HCEC 1CT (cell line): ENCODE measurements at regions not wholly inside any gene's neighbourhood (a gene's known extent, or its start where the extent isn't known, plus 50 kb on each side); places are given as distances from the start of the nearest gene placed in this dataset.
"Not testable (repeated sequence)": the region's sequence is repeated elsewhere in the genome, so short reads cannot be mapped to it uniquely, and the experiment has no call there.

ENCODE experiments used
- DNase-seq: peaks from one replicate; pipeline ENCODE4 v3.0.0-alpha.2; 2017

DNA sequence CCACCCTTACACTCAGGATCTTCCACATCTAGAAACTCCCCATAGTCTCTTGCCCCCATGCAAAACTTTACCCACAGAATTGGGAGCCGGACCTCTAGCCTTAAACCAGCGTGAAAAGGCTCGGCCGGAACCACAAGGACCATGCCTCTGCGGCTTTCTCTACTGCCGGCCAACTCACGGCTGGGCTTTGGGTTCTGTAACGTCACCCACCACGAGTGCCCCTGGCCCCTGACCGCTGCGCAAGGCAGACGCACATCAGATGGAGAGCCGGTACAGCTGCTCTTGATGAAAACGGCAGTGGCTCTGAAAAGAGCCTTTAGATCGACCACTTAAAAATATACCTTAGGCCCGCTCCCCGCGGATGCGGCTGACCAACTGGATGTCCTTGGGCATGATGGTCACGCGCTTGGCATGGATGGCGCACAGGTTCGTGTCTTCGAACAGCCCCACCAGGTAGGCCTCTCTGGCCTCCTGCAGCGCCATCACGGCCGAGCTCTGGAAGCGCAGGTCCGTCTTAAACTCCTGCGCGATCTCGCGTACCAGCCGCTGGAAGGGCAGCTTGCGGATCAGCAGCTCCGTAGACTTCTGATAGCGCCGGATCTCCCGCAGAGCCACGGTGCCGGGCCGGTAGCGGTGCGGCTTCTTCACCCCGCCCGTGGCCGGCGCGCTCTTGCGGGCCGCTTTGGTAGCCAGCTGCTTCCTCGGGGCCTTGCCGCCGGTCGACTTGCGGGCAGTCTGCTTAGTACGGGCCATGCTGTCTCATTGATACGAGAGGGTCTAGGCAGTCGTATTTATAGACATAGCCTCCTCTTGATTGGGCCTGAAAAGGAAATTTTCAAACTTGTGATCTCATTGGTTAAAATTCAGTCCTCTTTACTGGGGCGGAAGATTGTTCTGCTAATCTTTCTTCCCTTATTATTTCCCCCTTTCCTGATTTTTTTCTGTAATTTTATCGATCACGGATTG is 66.3 kb downstream of the FAM72C start:
- DNase-seq, result not testable (repeated sequence)

DNA sequence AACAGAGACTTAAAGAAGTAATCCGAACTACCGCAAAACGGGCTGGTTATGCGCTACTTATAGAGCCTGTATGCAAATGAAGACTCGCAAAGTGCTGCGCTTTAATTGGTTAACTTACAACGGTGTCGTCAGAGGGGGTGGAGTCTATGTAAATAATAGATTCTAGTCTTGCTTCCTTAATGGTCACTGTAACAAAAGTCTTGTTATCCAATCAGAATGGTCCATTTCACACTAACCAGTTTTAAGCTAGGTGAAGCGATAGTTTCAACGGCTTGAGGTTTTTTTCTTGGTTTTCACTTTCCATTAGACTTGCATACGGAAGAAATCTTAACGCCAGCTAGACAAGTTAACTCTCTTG is 67.2 kb downstream of the FAM72C start:
- DNase-seq, result not testable (repeated sequence)

- not testable (repeated sequence) for DNase-seq
Observed at GRCh38 chr1:143903899-143904621, 67.7 kb downstream of the FAM72C start.

DNA sequence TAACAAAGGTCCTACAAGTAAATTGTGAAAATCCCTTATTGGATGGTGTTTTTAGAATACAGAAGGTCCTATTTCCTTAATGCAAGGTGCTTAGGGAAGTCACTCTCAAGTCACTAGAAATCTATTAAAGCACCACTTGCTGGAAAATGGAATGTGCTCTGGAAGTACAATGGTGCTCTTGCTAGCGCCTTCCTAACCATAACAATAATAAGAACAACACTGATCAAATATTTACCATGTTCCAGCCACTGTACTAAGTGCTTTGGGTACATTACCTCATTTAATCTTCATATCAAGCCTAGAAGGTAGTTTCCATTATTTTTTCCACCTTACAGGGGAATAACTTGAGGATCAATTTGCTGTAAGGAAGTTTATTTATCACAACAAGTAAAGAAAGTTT is 75.4 kb downstream of the FAM72C start:
- not testable (repeated sequence) for DNase-seq

- DNase-seq, result peak; percentile 0
Observed at GRCh38 chr1:143884932-143885574, 86.7 kb downstream of the FAM72C start.

DNA sequence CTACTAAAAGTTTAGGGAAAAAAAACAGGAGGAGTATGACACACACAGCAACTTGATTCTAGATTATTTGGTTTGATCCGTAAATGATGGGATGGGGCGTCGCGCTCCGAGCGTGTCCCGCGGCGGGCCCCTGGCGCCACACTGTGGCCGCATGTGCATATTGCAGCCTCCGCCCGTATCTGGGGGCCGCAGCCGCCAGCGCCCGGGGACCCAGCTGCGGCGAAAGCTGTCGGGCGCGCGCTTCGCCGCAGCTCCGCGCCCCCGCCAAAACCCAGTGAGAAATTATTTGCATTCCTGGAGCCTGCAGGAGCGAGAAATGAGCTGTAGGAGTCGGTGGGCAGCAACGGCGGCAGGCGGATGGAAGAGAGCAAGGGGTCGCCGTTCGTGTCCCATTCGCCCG is 87.3 kb downstream of the FAM72C start:
- DNase-seq, result not testable (repeated sequence)

DNA sequence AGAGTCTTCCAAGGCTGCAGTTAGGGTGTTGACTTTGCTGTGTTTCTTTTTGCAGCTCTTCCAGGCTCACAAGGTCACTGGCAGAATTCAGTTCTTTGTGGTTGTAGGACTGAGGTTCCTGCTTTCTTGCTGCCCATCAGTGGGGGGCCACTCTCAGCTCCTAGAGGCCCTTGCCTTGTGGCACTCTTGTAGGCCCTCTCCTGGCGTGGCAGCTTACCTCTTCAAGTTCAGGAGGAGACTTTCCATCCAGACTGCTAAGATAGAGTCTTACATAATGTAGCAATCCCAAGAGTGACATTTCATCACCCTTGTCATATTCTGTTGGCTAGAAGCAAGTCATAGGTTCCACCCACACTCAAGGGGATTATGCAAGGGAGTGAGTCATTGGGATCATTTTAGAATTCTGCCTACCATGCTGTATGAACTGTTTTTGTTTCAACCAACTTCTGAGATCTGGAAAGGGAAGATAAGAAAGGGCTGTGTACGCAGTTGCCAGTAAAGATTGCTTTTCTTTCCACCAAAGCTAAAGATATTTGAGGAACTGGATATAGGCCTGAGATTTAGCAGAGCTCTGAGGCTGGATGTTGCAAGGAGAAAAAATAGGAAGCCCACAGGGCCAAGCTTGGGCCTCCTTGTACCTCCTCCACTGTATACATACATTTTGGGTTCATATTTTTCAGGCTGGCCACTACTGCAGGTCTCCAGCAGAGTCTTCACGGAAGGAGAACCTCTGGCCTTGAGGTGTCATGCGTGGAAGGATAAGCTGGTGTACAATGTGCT is 91.8 kb downstream of the FAM72C start:
- DNase-seq, result not testable (repeated sequence)

DNA sequence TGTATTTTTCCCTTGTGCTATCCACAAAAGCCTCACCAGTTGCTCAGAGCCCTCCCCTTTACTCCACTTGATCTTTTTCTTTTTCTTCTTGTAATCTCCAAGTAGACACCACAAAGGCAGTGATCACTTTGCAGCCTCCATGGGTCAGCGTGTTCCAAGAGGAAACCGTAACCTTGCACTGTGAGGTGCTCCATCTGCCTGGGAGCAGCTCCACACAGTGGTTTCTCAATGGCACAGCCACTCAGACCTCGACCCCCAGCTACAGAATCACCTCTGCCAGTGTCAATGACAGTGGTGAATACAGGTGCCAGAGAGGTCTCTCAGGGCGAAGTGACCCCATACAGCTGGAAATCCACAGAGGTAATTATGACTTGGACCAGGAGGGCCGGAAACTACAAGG is 95.8 kb downstream of the FAM72C start:
- not testable (repeated sequence) for DNase-seq

- not testable (repeated sequence) for DNase-seq
Observed at GRCh38 chr1:143874625-143875024, 97.2 kb downstream of the FAM72C start.

GRCh38 chr1:143873650-143874049 is 98.1 kb downstream of the FAM72C start:
- DNase-seq, result not testable (repeated sequence)

DNA sequence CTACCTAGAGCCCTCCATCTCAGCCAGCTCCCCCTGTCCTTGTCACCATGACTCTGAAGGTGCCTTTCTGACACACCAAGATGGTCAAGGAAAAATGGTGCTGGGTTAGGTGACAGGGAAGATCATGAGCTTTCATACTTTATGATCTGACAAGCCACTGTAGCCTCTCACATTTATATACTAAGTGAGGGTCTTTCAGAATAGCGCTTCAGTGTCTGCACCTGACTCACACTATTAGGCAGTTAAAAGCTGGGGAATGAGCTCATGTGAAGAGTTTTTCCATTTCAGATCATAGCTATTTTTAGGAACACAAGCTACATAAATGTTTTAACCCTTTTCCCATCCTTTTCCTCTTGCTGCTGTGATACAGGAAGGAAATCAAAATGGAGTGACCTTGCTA is 101.4 kb downstream of the FAM72C start:
- DNase-seq, result not testable (repeated sequence)

DNA sequence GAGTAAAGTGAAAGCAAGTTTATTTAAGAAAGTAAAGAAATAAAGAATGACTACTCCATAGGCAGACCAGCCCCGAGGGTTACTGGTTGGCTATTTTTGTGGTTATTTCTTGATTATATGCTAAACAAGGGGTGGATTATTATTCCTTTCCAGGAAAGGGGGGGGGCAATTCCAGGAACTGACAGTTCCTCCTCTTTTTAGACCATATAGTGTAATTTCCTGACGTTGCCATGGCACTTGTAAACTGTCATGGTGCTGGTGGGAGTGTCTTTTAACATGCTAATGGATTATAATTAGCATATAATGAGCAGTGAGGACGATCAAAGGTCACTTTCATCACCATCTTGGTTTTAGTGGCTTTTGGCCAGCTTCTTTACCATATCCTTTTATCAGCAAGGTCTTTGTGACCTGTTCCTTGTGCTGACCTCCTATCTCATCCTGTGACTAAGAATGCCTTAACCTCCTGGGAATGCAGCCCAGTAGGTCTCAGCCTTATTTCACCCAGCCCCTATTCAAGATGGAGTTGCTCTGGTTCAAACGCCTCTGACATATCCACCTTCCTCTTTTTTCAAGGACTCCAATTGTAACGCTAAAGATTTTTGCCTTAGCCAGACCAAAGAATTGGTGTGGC is 104.1 kb downstream of the FAM72C start:
- not testable (repeated sequence) for DNase-seq

GRCh38 chr1:143863901-143864520 is 107.8 kb downstream of the FAM72C start:
- not testable (repeated sequence) for DNase-seq

DNA sequence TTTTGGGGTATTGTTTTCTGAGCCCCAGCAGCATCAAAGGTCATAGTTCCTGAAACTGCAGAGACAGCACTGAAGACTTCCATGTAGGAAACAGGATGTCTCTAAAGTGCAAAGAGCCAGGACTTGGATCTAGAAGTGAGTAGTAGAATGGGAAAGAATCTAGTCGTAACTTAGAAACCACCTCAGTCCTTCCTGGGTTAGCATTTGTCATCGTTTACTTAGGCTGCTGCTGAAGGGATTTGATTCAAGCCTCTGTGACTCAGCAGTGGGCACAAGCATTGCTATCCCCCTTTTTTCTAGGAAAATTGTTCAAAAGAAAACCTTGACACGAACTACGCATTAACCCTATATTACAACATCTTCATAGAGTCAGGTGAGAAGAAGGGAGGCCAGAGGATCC is 109.1 kb downstream of the FAM72C start:
- DNase-seq, result not testable (repeated sequence)

- DNase-seq, result not testable (repeated sequence)
Observed at GRCh38 chr1:143861306-143861705, 110.5 kb downstream of the FAM72C start.

DNA sequence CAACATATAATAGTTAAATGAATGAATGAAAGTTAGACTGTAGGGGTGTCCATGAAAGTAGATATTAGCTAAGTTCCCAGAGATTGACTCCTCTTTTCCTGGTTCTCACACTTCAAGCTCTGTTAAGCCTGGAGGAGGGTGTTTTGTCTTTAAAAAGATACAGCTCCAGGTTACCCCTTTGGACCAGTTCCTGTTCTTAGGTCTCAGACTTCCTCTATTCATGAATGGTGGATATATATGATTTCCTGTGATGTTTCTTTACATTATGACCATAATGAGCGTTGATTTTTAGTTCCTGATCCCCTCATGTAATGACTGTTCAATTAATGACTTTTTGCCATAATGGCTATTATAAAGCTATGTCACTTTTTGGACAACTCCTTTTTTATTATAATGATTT is 115.9 kb downstream of the FAM72C start:
- not testable (repeated sequence) for DNase-seq

DNA sequence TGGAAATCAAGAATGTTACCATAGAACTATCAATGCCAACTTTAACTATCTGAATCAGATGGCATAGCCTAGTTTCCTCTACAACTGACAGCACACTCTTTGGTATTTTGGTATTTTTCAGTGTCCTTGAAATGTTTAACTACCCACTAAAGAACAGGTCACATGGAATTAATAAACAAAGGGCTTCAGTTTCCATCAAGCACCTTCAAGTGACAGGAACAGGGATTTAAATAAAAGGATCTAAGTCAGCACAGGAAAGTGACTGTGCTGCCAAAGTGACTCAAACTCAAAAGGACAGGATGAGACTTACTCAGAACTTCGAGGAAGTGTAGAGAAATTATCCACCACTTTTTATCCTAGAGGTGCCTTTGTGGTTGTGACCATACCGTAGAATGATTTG is 117.7 kb downstream of the FAM72C start:
- not testable (repeated sequence) for DNase-seq

- DNase-seq, result not testable (repeated sequence)
Observed at GRCh38 chr1:143850637-143851036, 121.1 kb downstream of the FAM72C start.

GRCh38 chr1:143848859-143849258 is 122.9 kb downstream of the FAM72C start:
- DNase-seq, result not testable (repeated sequence)

DNA sequence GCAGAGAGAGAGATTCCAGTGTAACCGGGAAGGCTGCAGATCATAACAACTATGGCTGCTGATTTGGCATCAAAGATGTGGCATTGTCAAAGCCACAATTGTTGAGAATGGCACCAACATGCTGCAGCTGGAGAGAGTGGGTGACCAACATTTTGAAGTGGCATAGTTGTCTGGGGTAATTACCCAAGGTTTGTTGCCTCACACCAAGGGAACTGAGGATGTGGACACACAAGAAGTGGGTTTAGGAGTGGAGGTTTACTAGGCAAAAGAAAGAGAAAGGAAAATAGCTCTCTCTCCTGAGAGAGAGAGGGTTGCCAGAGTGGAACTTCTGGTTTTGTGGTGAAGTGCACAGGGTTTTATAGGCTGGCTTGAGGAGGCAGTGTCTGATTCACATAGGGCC is 126.6 kb downstream of the FAM72C start:
- DNase-seq, result not testable (repeated sequence)

- not testable (repeated sequence) for DNase-seq
Observed at GRCh38 chr1:143842058-143842457, 129.7 kb downstream of the FAM72C start.
